BJ (cell line): ENCODE measurements at regions not wholly inside any gene's neighbourhood (a gene's known extent, or its start where the extent isn't known, plus 50 kb on each side); places are given as distances from the start of the nearest gene placed in this dataset.

Source experiments
- CTCF ChIA-PET: fragments of 350-600 bp; formaldehyde crosslinking; extraction: SDS; loops from one replicate; lab custom pipeline; 2021; ENCODE audit warnings: antibody characterized with exemption, inconsistent platforms; lab: Yijun Ruan, JAX
- POLR2A ChIA-PET: fragments of 300-600 bp; sonication (Branson Sonifier 250); formaldehyde crosslinking; extraction: SDS; loops from one replicate; lab custom pipeline; 2021; ENCODE audit warnings: antibody characterized with exemption; lab: Charles Lee
- DNase-seq: peaks from one replicate; pipeline ENCODE4 v3.0.0-alpha.2; 2011; ENCODE audit warnings: low read depth
- H3K27me3 ChIP-seq: 2 replicates; pipeline ENCODE4 v1.6.0; 2011; ENCODE audit warnings: low read length; ENCODE audit not compliant: control insufficient read depth, insufficient read depth
- H3K36me3 ChIP-seq: 2 replicates; pipeline ENCODE4 v1.5.1; 2011; ENCODE audit warnings: low read length; ENCODE audit not compliant: control insufficient read depth, insufficient read depth
- H3K4me3 ChIP-seq: 2 replicates; pipeline ENCODE4 v1.5.1; 2011; ENCODE audit warnings: low read depth, mild to moderate bottlenecking, control low read depth, low read length
- TF ChIP-seq, protein P1 (sequence below): IDR thresholded peaks from 2 replicates; pipeline ENCODE4 v1.5.1; 2011; ENCODE audit warnings: low read depth, mild to moderate bottlenecking, control low read depth, inconsistent platforms, low read length, moderate library complexity; ENCODE audit not compliant: insufficient read depth

DNA sequence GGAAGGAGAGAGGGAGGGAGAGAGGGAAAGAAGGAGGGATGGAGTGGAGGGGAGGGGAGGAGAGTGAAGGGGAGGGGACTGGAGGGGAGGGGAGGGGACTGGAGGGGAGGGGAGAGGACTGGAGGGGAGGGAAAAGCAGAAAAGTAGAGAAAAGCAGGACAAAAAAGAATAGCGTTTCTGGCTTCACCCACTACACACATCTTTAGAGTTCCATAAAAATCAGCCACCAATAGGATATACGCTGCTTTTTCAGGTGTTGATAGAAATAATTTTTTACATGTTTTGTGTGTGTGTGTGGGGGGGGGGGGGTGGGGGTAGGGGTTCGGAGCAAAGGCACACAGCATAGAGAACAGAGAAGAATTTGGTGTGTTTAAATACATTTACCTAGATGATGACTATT is 1259.1 kb downstream of the EPHA7 start:
- no peaks in the 10 kb centered on the region for H3K36me3 ChIP-seq
- CTCF ChIA-PET = no interaction called here
- no peak overlapping the region for H3K4me3 ChIP-seq
- TF ChIP-seq, protein P1, sequence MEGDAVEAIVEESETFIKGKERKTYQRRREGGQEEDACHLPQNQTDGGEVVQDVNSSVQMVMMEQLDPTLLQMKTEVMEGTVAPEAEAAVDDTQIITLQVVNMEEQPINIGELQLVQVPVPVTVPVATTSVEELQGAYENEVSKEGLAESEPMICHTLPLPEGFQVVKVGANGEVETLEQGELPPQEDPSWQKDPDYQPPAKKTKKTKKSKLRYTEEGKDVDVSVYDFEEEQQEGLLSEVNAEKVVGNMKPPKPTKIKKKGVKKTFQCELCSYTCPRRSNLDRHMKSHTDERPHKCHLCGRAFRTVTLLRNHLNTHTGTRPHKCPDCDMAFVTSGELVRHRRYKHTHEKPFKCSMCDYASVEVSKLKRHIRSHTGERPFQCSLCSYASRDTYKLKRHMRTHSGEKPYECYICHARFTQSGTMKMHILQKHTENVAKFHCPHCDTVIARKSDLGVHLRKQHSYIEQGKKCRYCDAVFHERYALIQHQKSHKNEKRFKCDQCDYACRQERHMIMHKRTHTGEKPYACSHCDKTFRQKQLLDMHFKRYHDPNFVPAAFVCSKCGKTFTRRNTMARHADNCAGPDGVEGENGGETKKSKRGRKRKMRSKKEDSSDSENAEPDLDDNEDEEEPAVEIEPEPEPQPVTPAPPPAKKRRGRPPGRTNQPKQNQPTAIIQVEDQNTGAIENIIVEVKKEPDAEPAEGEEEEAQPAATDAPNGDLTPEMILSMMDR = no peak
- POLR2A ChIA-PET = no interaction called here
- H3K27me3 ChIP-seq = no peaks in the 10 kb centered on the region
- no peak for DNase-seq

DNA sequence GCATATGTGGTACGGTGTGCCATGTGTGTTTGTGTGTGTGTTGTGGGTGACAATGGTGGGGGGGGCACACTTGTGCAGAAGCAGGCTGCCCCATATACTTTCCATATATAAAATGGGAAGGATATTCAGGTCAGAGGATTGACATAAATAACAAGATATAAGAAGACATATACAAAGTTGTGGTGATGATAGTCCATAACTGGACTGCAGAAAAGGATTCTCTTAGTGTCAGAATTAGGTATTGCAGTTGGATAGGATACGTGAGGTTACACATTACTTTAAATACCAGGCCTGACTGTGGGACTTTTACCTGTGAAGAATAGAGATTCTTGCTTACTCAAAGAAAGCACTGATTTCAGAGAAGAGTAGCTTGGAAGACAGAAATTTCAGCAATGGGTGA is 1260.3 kb downstream of the EPHA7 start:
- Histone ChIP-seq H3K27me3 (no peaks in the 10 kb centered on the region), H3K36me3 (no peaks in the 10 kb centered on the region), H3K4me3 (no peak overlapping the region)
- TF ChIP-seq, protein P1 = no peak
- DNase-seq = no peak
- ChIA-PET CTCF (no interaction called here), POLR2A (no interaction called here)

DNA sequence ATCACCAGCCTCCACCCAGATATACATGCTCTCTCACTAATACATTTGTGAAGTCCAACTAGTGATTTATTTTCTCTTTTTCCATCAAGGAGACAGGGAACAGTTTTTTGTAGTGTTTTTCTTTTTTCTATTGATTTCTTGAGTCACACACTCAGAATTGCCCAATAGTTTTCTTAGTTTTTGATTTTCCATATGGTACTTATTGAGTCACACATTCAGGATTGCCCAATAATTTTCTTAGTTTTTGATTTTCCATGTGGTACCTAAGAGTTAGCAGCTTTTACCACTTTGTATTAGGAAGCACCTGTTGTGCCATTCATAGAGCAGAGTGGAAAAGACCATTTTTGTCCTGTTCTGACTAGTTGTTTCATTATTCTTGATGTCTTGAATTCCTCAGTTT is 1268.8 kb downstream of the EPHA7 start:
- DNase-seq = no peak
- Histone ChIP-seq H3K36me3 (no peaks in the 10 kb centered on the region), H3K27me3 (no peaks in the 10 kb centered on the region), H3K4me3 (no peak overlapping the region)
- ChIA-PET CTCF (no interaction called here), POLR2A (no interaction called here)
- TF ChIP-seq, protein P1 = no peak

DNA sequence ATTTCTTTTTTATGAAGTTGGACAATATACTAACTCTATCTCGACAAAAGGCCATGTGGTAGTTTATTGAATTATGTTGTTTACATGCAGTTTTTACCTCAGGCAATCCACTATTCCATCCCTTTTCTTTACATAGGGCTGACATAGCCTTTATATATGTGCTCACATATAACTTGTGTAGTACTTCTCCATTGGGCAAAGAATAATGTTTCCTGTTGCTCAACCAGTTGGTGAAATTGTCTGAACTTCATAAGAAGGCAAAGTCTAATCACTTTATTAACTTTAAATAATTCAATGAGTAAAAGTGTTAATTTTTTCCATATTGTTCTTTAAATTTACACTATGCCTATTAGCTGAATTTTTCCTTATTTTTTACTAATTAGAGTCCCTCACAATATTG is 1272.1 kb downstream of the EPHA7 start:
- CTCF ChIA-PET = no interaction called here
- no peaks in the 10 kb centered on the region for H3K27me3 ChIP-seq
- H3K36me3 ChIP-seq = no peaks in the 10 kb centered on the region
- no peak overlapping the region for H3K4me3 ChIP-seq
- no peak for DNase-seq
- TF ChIP-seq, protein P1 = no peak
- POLR2A ChIA-PET = no interaction called here

DNA sequence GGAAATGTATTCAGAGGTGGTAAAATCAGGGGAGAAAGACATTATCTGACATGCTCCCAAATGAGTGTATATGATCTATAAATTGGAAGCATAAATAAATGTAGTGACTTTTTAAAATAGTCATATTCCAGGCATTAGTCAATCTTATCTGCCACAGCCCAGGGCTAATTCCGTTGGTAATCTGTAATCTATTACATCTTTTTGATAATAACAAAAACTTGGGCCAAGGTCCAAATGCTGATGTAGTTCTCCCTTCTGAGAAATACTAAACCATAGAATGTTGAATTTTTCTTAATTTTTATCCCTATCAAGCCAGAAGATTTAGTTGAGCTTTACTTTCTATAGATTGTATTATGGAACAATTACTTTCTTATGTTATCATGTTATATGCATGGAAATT is 1279.8 kb downstream of the EPHA7 start:
- Histone ChIP-seq H3K36me3 (no peaks in the 10 kb centered on the region), H3K4me3 (no peak overlapping the region), H3K27me3 (no peaks in the 10 kb centered on the region)
- TF ChIP-seq, protein P1 = no peak
- DNase-seq = no peak
- ChIA-PET POLR2A (no interaction called here), CTCF (no interaction called here)
